ENCODE measurements at regions not wholly inside any gene's neighbourhood (a gene's known extent, or its start where the extent isn't known, plus 50 kb on each side); places are given as distances from the start of the nearest gene placed in this dataset.

- no peak for DNase-seq
These were observed 466.1 kb upstream of the HS6ST1 start for GRCh38 chr2:128784626-128785306.

GRCh38 chr2:128786316-128786715 lies 467.6 kb upstream of the HS6ST1 start:
- DNase-seq: no peak

GRCh38 chr2:128786741-128787478 lies 468.2 kb upstream of the HS6ST1 start:
- no peak for DNase-seq

- DNase-seq: no peak
These were observed 468.9 kb upstream of the HS6ST1 start for GRCh38 chr2:128787616-128788015.

GRCh38 chr2:128788636-128789220 lies 470.1 kb upstream of the HS6ST1 start:
- no peak for DNase-seq

- DNase-seq: no peak
These were observed 470.6 kb upstream of the HS6ST1 start for GRCh38 chr2:128789221-128789620.

- no peak for DNase-seq
These were observed 471.2 kb upstream of the HS6ST1 start for GRCh38 chr2:128789776-128790455.

GRCh38 chr2:128790541-128791001 lies 471.9 kb upstream of the HS6ST1 start:
- DNase-seq: no peak

GRCh38 chr2:128791120-128791984 lies 472.7 kb upstream of the HS6ST1 start:
- no peak for DNase-seq

- DNase-seq: no peak
These were observed 473.3 kb upstream of the HS6ST1 start for GRCh38 chr2:128791985-128792320.

- DNase-seq: no peak
These were observed 473.9 kb upstream of the HS6ST1 start for GRCh38 chr2:128792476-128793054.

- no peak for DNase-seq
These were observed 474.7 kb upstream of the HS6ST1 start for GRCh38 chr2:128793404-128793803.

GRCh38 chr2:128794285-128794684 lies 475.6 kb upstream of the HS6ST1 start:
- DNase-seq: no peak

- DNase-seq: no peak
These were observed 477.7 kb upstream of the HS6ST1 start for GRCh38 chr2:128796321-128796720.

GRCh38 chr2:128797092-128797491 lies 478.4 kb upstream of the HS6ST1 start:
- no peak for DNase-seq

- no peak for DNase-seq
These were observed 478.9 kb upstream of the HS6ST1 start for GRCh38 chr2:128797533-128797932.

- DNase-seq: no peak
These were observed 479.3 kb upstream of the HS6ST1 start for GRCh38 chr2:128797937-128798336.

GRCh38 chr2:128798502-128799283 lies 480.0 kb upstream of the HS6ST1 start:
- DNase-seq: no peak

GRCh38 chr2:128799284-128799552 lies 480.6 kb upstream of the HS6ST1 start:
- no peak for DNase-seq

- no peak for DNase-seq
These were observed 481.1 kb upstream of the HS6ST1 start for GRCh38 chr2:128799730-128800129.

GRCh38 chr2:128801576-128801975 lies 482.9 kb upstream of the HS6ST1 start:
- no peak for DNase-seq

GRCh38 chr2:128803222-128803621 lies 484.6 kb upstream of the HS6ST1 start:
- no peak for DNase-seq

Measured in cerebellar nuclear complex (tissue), 1 donor.